ENCODE measurements at regions not wholly inside any gene's neighbourhood (a gene's known extent, or its start where the extent isn't known, plus 50 kb on each side); places are given as distances from the start of the nearest gene placed in this dataset.
"Not testable (repeated sequence)": the region's sequence is repeated elsewhere in the genome, so short reads cannot be mapped to it uniquely, and the experiment has no call there.

- DNase-seq (ENCODE audit: low read depth in 2 of 2) = no peak
These were observed 180.6 kb downstream of the COPRS start for GRCh38 chr17:31678431-31678830.

GRCh38 chr17:31677681-31678080 is 181.4 kb downstream of the COPRS start:
- no peak for DNase-seq (ENCODE audit: low read depth in 2 of 2)

- no peak for DNase-seq (ENCODE audit: low read depth in 2 of 2)
These were observed 182.0 kb downstream of the COPRS start for GRCh38 chr17:31677036-31677435.

- DNase-seq (ENCODE audit: low read depth in 2 of 2) = not testable (repeated sequence)
These were observed 183.7 kb downstream of the COPRS start for GRCh38 chr17:31675392-31675791.

GRCh38 chr17:31674717-31675349 is 184.2 kb downstream of the COPRS start:
- DNase-seq (ENCODE audit: low read depth in 2 of 2) = no peak

- no peak for DNase-seq (ENCODE audit: low read depth in 2 of 2)
These were observed 184.7 kb downstream of the COPRS start for GRCh38 chr17:31674305-31674704.

GRCh38 chr17:31673076-31673475 is 186.0 kb downstream of the COPRS start:
- DNase-seq (ENCODE audit: low read depth in 2 of 2) = no peak

GRCh38 chr17:31672161-31672819 is 186.8 kb downstream of the COPRS start:
- no peak for DNase-seq (ENCODE audit: low read depth in 2 of 2)

GRCh38 chr17:31663576-31663975 is 195.5 kb downstream of the COPRS start:
- no peak for DNase-seq (ENCODE audit: low read depth in 2 of 2)

- DNase-seq (ENCODE audit: low read depth in 2 of 2) = no peak
These were observed 198.4 kb downstream of the COPRS start for GRCh38 chr17:31660684-31661083.

GRCh38 chr17:31657876-31658275 is 201.2 kb downstream of the COPRS start:
- DNase-seq (ENCODE audit: low read depth in 2 of 2) = no peak

GRCh38 chr17:31654936-31655335 is 204.1 kb downstream of the COPRS start:
- peak; percentile 2 to 7 for DNase-seq (ENCODE audit: low read depth in 2 of 2)

- no peak for DNase-seq (ENCODE audit: low read depth in 2 of 2)
These were observed 205.4 kb downstream of the COPRS start for GRCh38 chr17:31653691-31654090.

GRCh38 chr17:31650756-31651520 is 208.1 kb downstream of the COPRS start:
- no peak for DNase-seq (ENCODE audit: low read depth in 2 of 2)

GRCh38 chr17:31649302-31649701 is 209.7 kb downstream of the COPRS start:
- DNase-seq (ENCODE audit: low read depth in 2 of 2) = no peak

- no peak for DNase-seq (ENCODE audit: low read depth in 2 of 2)
These were observed 211.4 kb downstream of the COPRS start for GRCh38 chr17:31647661-31648060.

- DNase-seq (ENCODE audit: low read depth in 2 of 2) = no peak
These were observed 212.4 kb downstream of the COPRS start for GRCh38 chr17:31646642-31647041.

- DNase-seq (ENCODE audit: low read depth in 2 of 2) = no peak
These were observed 213.7 kb downstream of the COPRS start for GRCh38 chr17:31645351-31645750.

GRCh38 chr17:31631766-31632165 is 227.3 kb downstream of the COPRS start:
- DNase-seq (ENCODE audit: low read depth in 2 of 2) = no peak

- not testable (repeated sequence) for DNase-seq (ENCODE audit: low read depth in 2 of 2)
These were observed 228.2 kb downstream of the COPRS start for GRCh38 chr17:31630866-31631265.

- DNase-seq (ENCODE audit: low read depth in 2 of 2) = no peak
These were observed 229.2 kb downstream of the COPRS start for GRCh38 chr17:31629696-31630470.

- DNase-seq (ENCODE audit: low read depth in 2 of 2) = no peak
These were observed 231.1 kb downstream of the COPRS start for GRCh38 chr17:31627960-31628359.
